ENCODE measurements at regions not wholly inside any gene's neighbourhood (a gene's known extent, or its start where the extent isn't known, plus 50 kb on each side); places are given as distances from the start of the nearest gene placed in this dataset.

GRCh38 chr9:120107138-120107537, 472.8 kb downstream of the CDK5RAP2 start:
- DNase-seq: no peak

- no peak for DNase-seq
Observed at GRCh38 chr9:120104771-120105170, 475.2 kb downstream of the CDK5RAP2 start.

GRCh38 chr9:120100595-120100994, 479.4 kb downstream of the CDK5RAP2 start:
- no peak for DNase-seq

DNA sequence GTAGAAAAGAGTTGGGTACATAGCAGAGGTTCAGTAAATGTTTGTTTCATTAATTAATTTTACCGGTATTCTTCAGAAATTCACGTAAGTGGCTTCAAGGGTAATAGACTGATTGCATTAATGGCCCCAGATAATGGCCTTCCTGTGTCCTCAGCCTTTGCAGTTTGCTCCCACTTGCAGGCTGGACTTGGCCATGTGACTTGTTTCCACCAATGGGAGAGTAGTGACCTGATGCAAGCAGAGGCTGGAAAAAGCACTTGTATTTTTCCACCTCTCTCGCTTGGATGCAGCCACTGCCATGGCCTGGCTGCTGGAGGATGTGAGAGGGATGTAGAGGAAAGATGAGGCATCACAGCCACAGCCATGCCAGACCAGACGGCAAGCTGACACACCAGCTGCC, 480.9 kb downstream of the CDK5RAP2 start:
- no peak for DNase-seq

GRCh38 chr9:120098584-120098983, 481.4 kb downstream of the CDK5RAP2 start:
- no peak for DNase-seq

- DNase-seq: no peak
Observed at GRCh38 chr9:120091206-120091605, 488.8 kb downstream of the CDK5RAP2 start.

GRCh38 chr9:120080849-120081248, 499.1 kb downstream of the CDK5RAP2 start:
- DNase-seq: no peak

DNA sequence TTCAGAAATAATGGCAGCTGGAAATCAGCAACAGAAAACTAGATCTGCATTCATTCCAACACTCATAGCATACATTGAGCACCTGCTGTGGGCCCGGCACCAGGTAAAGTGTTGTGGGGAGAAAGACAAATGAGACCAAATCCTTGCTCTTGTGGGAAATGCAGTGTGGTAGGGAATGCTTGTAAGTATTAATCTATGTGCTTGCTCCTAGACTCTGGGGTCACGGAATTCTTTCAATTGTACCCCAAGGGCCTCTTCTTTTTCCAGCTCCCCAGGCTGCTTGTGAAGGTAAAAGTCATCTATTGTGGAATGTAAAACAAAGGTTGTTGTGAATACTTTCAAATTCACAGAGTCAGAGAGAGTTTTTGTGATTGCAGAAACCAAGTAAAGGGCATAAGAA, 501.9 kb downstream of the CDK5RAP2 start:
- no peak for DNase-seq

GRCh38 chr9:120071760-120072159, 508.2 kb downstream of the CDK5RAP2 start:
- DNase-seq: no peak

- DNase-seq: no peak
Observed at GRCh38 chr9:120066315-120066714, 513.7 kb downstream of the CDK5RAP2 start.

DNA sequence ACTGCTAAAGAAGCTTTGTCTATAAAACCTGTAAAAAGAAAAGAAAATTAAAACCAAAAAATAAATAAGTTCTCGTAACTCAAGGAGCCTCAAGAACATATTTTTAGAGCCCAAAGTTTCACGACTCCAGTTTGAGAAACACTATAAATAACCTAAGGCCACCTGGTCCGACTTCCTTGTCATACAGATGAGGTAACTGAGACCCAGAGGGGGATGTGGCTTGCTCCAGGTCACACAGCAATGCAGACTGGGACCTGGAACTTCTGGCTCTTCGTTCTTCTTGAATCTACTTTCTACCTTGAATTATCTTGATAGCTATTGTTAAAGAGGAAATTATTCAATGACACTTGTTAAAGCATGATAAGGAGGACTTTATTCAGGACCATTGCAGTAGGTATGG, 514.8 kb downstream of the CDK5RAP2 start:
- DNase-seq: no peak

DNA sequence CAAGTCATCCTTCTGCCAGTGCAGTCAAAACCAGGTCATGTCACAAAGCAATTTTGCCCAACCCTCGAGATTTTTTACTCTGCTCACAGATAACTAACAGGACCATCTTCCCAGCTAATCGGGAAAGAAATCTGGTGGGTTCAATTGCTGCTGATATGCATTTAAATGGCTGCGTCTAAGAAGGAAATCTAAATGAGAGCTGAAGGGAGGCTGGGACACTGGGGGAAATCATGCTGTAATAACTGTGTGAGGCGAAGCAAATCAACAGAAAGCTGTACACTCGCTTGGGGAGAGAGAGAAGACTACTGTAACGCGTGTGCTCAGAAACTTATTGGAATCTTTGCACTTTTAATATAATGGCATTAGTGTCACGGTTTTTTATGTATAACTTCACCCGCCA, 535.0 kb downstream of the CDK5RAP2 start:
- DNase-seq: no peak

DNA sequence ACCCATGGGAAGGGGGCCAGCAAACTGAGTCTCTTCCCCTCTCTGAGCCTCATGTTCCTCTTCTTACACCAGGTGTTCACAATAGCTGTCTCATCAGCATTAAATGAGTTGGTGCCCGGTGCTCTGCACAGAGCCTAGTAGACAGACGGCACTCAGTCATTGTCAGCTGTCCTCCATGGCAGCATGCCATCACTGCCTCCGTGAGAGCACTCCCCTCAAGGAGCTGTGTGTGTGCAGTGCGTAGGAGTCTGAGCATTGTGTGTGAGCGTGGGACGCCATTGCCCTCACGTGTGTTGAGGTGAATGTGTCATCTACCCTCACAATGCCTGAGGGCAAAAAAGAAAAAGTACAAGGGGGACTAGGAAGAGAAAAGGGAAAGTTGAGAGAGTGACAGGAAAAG, 536.5 kb downstream of the CDK5RAP2 start:
- no peak for DNase-seq

DNA sequence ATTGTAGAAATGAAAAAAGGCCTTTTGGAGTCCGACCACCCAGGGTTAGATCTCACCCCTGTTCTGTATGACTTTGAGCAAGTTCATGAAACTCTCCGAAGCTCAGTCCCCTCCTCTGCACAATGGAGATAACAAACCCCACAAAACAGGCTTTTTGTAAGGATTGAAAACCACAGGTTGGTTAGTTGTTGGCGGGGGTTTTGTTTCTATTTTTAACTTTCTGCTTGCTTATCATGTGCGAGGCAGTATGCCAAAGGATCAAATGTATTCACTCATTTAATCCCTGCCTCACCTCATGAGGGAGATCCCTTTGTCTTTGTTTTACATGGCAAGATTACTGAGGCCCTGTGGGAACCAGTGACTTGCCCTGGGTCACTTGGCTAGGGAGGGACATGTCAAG, 539.1 kb downstream of the CDK5RAP2 start:
- DNase-seq: no peak

GRCh38 chr9:120038342-120038741, 541.6 kb downstream of the CDK5RAP2 start:
- DNase-seq: no peak

DNA sequence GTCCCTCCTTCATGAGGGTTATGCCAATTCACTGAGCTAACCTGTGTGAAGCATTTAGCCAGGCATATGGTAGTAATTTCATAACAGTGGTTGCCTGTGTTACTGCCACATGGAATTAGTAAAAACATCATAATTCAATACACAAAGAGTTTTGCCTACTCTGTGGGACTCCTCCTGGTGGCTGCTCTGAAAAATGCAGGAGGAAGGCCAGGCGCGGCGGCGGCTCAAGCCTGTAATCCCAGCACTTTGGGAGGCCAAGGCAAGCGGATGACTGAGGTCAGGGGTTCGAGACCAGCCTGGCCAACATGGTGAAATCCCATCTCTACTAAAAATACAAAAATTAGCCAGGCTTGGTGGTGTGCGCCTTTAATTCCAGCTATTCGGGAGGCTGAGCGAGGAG, 547.3 kb downstream of the CDK5RAP2 start:
- DNase-seq: no peak

DNA sequence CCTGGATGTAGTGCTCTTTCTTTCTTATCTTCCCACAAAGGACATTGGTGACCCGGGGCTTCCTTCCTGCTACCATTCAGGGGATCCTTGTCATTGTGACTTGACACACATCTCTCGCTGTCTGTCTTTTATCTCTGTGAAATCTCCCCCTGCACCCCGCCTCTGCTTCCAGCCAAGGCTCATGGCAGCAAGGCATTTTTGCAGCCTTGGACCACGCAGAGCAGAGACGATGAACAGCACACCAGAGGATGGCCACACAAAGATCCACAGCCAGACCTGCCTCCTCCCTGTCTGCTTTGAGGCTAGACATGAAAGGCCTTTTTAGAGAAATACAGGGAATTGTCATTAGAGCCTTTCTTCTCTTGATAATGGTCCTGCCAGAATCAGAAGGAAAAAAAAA, 549.1 kb downstream of the CDK5RAP2 start:
- DNase-seq: no peak

- no peak for DNase-seq
Observed at GRCh38 chr9:120018550-120018949, 561.4 kb downstream of the CDK5RAP2 start.

DNA sequence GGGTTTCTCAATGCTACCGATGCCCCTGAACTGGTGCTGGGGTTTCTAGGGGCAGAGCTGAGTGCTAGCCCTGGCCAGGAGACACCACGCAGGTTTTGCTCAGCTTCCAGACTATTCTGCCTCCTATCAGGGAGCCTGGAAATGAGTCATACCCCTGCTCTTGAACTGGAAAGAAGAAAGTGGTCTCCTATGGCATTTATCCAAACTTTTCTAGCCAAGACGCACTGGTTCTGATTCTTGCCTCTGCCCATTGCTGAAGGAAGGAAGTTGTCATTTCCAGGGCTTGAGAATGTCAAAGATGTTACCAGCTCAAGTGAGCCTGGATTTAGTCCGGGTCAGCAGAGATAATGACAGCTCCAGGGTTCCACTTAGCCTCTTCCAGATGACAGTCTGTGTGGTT, 561.9 kb downstream of the CDK5RAP2 start:
- DNase-seq: no peak

DNA sequence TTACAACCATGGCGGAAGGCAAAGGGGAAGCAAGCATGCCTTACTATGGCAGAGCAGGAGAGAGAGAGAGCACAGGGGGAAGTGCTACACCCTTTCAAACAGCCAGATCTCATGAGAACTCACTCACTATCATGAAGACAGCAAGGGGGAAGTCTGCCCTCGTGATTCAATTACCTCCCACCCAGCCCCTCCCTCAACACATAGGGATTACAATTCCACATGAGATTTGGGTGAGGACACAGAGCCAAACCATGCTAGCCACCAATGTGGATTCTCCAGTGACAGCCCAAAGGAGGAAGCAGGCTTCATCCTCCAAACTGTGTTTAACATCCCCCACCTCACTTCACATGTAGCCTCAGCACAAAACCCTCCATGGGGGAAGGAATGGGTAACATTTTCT, 563.7 kb downstream of the CDK5RAP2 start:
- no peak for DNase-seq

GRCh38 chr9:120014796-120015195, 565.2 kb downstream of the CDK5RAP2 start:
- DNase-seq: no peak

DNA sequence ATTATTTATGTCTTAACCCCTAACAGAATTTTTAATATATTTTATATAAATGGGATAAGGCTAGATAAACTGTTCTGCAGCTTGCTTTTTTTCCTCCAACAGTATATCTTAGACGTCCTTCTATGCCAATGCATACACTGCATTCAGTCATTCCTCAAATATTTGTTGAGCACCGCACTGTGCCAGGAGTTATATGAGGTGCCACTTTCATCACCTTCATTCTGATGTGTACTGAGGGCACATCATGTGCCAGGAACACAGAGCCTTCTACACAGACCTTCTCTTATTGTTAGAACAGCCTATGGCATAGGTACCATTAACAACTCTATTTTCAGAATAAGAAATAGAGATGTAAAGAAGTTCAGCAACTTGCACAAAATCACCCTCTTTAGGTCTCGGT, 570.1 kb downstream of the CDK5RAP2 start:
- DNase-seq: no peak

DNA sequence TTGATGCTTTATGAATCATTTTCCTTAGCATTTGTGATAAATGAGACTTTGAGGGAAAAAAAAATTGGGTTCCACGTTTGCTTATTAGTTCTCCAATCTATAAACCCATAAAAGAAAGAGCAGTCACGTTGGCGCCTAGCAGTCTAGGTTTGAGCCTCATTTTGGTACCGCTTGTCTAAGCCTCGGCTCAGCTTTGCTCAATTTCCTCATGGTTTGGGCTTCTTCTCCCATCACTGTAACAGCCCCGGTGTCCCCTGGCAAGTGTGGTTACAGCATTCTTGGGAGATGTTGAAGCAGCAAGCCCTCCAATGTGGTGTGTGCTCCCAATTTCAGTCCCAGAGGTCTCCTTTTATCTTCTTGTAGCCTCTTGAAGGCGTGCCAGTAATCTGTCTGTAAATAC, 578.4 kb downstream of the CDK5RAP2 start:
- no peak for DNase-seq

DNA sequence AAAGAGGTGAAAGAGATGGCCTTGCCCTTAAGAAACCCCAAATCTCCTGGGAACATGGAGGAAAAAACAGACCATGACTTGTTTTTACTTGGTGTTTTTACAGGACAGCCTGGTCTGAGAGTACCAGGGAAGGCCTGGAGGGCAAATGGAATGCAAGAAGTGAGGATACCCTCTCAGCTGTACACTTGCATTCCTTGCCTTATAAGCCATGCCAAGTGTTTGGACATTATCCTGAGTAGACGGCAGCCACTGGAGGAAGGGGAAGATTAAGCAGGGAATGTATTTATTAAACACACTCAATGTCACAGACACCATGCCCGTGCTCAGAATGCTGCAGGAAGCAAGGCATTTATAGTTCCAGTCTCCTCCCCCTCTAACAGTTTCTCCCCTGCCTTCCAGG, 581.4 kb downstream of the CDK5RAP2 start:
- DNase-seq: no peak

GRCh38 chr9:119991797-119992196, 588.2 kb downstream of the CDK5RAP2 start:
- DNase-seq: no peak

DNA sequence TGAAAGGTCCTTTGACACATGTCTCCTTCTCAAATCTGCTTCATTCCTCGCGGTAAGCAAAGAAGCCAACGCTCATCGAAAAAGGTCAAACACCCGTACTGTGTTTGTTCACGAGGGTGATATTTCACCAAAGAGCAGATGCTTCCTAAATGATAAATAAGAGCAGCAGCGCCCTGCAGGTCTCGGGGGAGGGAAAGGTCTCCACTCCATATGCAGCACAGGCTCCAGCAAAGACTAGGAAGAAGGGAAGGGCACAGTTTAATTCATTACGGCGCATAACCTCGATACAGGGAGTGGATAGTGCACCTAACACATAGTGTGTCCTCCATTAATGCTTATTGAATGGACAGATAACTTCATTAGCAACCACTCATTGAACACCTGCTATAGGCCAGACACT, 593.3 kb downstream of the CDK5RAP2 start:
- no peak for DNase-seq

All from activated CD8-positive, alpha-beta memory T cell treated with anti-CD3 and anti-CD28 coated beads, Interleukin-2, amount 50 U/mL, for 4 hours (primary cell).